Fibroblast of lung (primary cell): ENCODE measurements at regions not wholly inside any gene's neighbourhood (a gene's known extent, or its start where the extent isn't known, plus 50 kb on each side); places are given as distances from the start of the nearest gene placed in this dataset.

Source experiments
- DNase-seq, 2 donors: peaks; one replicate each; pipeline versions ENCODE4 v3.0.0 to v3.0.0-alpha.2; 2010; ENCODE audit warnings: low read depth in 2 of 2
- H2AFZ ChIP-seq: 2 replicates; pipeline ENCODE4 v1.5.1; 2012; ENCODE audit warnings: low read length, control low read depth, inconsistent platforms
- H3K27ac ChIP-seq: 2 replicates; pipeline ENCODE4 v1.5.1; 2011; ENCODE audit warnings: low read length, control low read depth; ENCODE audit not compliant: insufficient read depth
- H3K27me3 ChIP-seq: 2 replicates; pipeline ENCODE4 v1.5.1; 2011; ENCODE audit warnings: mild to moderate bottlenecking, low read length; ENCODE audit not compliant: control insufficient read depth, insufficient read depth
- H3K36me3 ChIP-seq: 2 replicates; pipeline ENCODE4 v1.5.1; 2011; ENCODE audit warnings: low read length; ENCODE audit not compliant: control insufficient read depth, insufficient read depth
- H3K4me1 ChIP-seq: 2 replicates; pipeline ENCODE4 v1.5.1; 2011; ENCODE audit warnings: low read length; ENCODE audit not compliant: control insufficient read depth, insufficient read depth; ENCODE audit errors: extremely low read depth
- H3K4me2 ChIP-seq: 2 replicates; pipeline ENCODE4 v1.5.1; 2011; ENCODE audit warnings: low read length, control low read depth; ENCODE audit not compliant: insufficient read depth; ENCODE audit errors: extremely low read depth
- H3K4me3 ChIP-seq, 4 experiments: fragments of 200-600 bp in 1 of 4; sonication (generic) in 1 of 4; replicated peaks in 1 of 4; 2 replicates each; pipeline ENCODE4 v1.5.1; 2011 to 2016; ENCODE audit warnings: low read length in 4 of 4, low read depth in 3 of 4, mild to moderate bottlenecking in 3 of 4, control low read depth in 2 of 4, inconsistent platforms in 1 of 4, mixed read lengths in 1 of 4; ENCODE audit not compliant: insufficient read depth in 1 of 4; ENCODE audit errors: control extremely low read depth in 1 of 4
- H3K79me2 ChIP-seq: 2 replicates; pipeline ENCODE4 v1.5.1; 2012; ENCODE audit warnings: mild to moderate bottlenecking, low read length, inconsistent platforms; ENCODE audit not compliant: control insufficient read depth, insufficient read depth
- H3K9ac ChIP-seq: 2 replicates; pipeline ENCODE4 v1.5.1; 2011; ENCODE audit warnings: mild to moderate bottlenecking, low read length, control low read depth; ENCODE audit not compliant: insufficient read depth
- H3K9me3 ChIP-seq: 2 replicates; pipeline ENCODE4 v1.5.1; 2012; ENCODE audit warnings: low read depth, low read length; ENCODE audit not compliant: control insufficient read depth, insufficient read depth
- H4K20me1 ChIP-seq: 2 replicates; pipeline ENCODE4 v1.5.1; 2011; ENCODE audit warnings: low read length; ENCODE audit not compliant: control insufficient read depth, insufficient read depth; ENCODE audit errors: extremely low read depth
- CTCF ChIP-seq, 2 donors: IDR thresholded peaks in 1 of 2; conservative IDR thresholded peaks in 1 of 2; 1 replicate in 1 of 2; 2 replicates in 1 of 2; pipeline ENCODE4 v1.5.1; 2011 to 2012; ENCODE audit warnings: low read length in 2 of 2, control low read depth in 1 of 2, inconsistent platforms in 1 of 2, low read depth in 1 of 2, mild to moderate bottlenecking in 1 of 2
- EZH2 ChIP-seq: IDR thresholded peaks from 2 replicates; pipeline ENCODE4 v1.5.1; 2012; ENCODE audit warnings: low read length, control low read depth, mild to moderate bottlenecking; ENCODE audit errors: missing control alignments

- H3K27ac ChIP-seq: no peak overlapping the region
- no peak for DNase-seq
- H3K27me3 ChIP-seq: no peaks in the 10 kb centered on the region
- no peaks in the 10 kb centered on the region for H4K20me1 ChIP-seq
- no peak overlapping the region for H3K4me2 ChIP-seq
- no peak overlapping the region for H3K4me3 ChIP-seq
- H3K79me2 ChIP-seq: no peaks in the 10 kb centered on the region
- TF ChIP-seq EZH2 (no peak), CTCF (conservative IDR thresholded peaks at IDR 0.05 in 1 of 2, IDR thresholded peaks at IDR 0.05 in 1 of 2; ENCODE audit: low read depth in 1 of 2, low read length in 2 of 2) (no peak)
- H3K9ac ChIP-seq: no peak overlapping the region
- H3K9me3 ChIP-seq: no peaks in the 10 kb centered on the region
- H3K36me3 ChIP-seq: no peaks in the 10 kb centered on the region
- H2AFZ ChIP-seq: no peak overlapping the region
- no peaks in the 10 kb centered on the region for H3K4me1 ChIP-seq
Measured at GRCh38 chr7:155167706-155168365, 97.7 kb downstream of the HTR5A start.

- Histone ChIP-seq H3K27ac (no peak overlapping the region), H3K4me1 (no peaks in the 10 kb centered on the region), H3K27me3 (no peaks in the 10 kb centered on the region), H3K4me3 (no peak overlapping the region), H3K9me3 (no peaks in the 10 kb centered on the region), H3K9ac (no peak overlapping the region), H3K4me2 (no peak overlapping the region), H4K20me1 (no peaks in the 10 kb centered on the region), H2AFZ (no peak overlapping the region), H3K79me2 (no peaks in the 10 kb centered on the region), H3K36me3 (no peaks in the 10 kb centered on the region)
- no peak for TF ChIP-seq CTCF (conservative IDR thresholded peaks at IDR 0.05 in 1 of 2, IDR thresholded peaks at IDR 0.05 in 1 of 2; ENCODE audit: low read depth in 1 of 2, low read length in 2 of 2)
- TF ChIP-seq EZH2: no peak
- no peak for DNase-seq
Measured at GRCh38 chr7:155168597-155169480, 98.7 kb downstream of the HTR5A start.

GRCh38 chr7:155169498-155170065, 99.5 kb downstream of the HTR5A start:
- Histone ChIP-seq H3K27me3 (no peaks in the 10 kb centered on the region), H3K27ac (no peak overlapping the region), H3K9ac (no peak overlapping the region), H3K79me2 (no peaks in the 10 kb centered on the region), H2AFZ (no peak overlapping the region), H3K4me1 (no peaks in the 10 kb centered on the region), H4K20me1 (no peaks in the 10 kb centered on the region), H3K4me2 (no peak overlapping the region), H3K9me3 (no peaks in the 10 kb centered on the region), H3K36me3 (no peaks in the 10 kb centered on the region), H3K4me3 (no peak overlapping the region)
- TF ChIP-seq CTCF (conservative IDR thresholded peaks at IDR 0.05 in 1 of 2, IDR thresholded peaks at IDR 0.05 in 1 of 2; ENCODE audit: low read depth in 1 of 2, low read length in 2 of 2) (no peak), EZH2 (no peak)
- DNase-seq: no peak
